Chondrocyte (in vitro differentiated cells): ENCODE measurements at regions not wholly inside any gene's neighbourhood (a gene's known extent, or its start where the extent isn't known, plus 50 kb on each side); places are given as distances from the start of the nearest gene placed in this dataset.

Experiments used
- DNase-seq: peaks from one replicate; pipeline ENCODE4 v3.0.0; 2021; ENCODE audit warnings: mixed read lengths, low spot score
- H3K27ac Mint-ChIP-seq: one replicate; pipeline ENCODE4 v1.8.0; 2021; ENCODE audit warnings: mild to moderate bottlenecking, moderate library complexity, mixed read lengths; ENCODE audit not compliant: unreplicated experiment
- H3K27me3 Mint-ChIP-seq: 2 replicates; pipeline ENCODE4 v1.8.0; 2021; ENCODE audit warnings: low read depth, mixed read lengths
- H3K36me3 Mint-ChIP-seq: 2 replicates; pipeline ENCODE4 v1.8.0; 2021; ENCODE audit warnings: low read depth, mixed read lengths
- H3K4me1 Mint-ChIP-seq: 2 replicates; pipeline ENCODE4 v1.8.0; 2021; ENCODE audit warnings: low read depth, mild to moderate bottlenecking, mixed read lengths
- H3K4me3 Mint-ChIP-seq: one replicate; pipeline ENCODE4 v1.8.0; 2021; ENCODE audit warnings: mild to moderate bottlenecking, moderate library complexity, mixed read lengths; ENCODE audit not compliant: unreplicated experiment
- H3K9me3 Mint-ChIP-seq: 2 replicates; pipeline ENCODE4 v1.8.0; 2021; ENCODE audit warnings: low read depth, mixed read lengths
- TF ChIP-seq, protein P1 (sequence below): fragments of 200-600 bp; sonication (generic); IDR thresholded peaks from 2 replicates; pipeline ENCODE4 v1.5.0; 2021; ENCODE audit warnings: antibody characterized with exemption, mild to moderate bottlenecking, moderate library complexity

DNA sequence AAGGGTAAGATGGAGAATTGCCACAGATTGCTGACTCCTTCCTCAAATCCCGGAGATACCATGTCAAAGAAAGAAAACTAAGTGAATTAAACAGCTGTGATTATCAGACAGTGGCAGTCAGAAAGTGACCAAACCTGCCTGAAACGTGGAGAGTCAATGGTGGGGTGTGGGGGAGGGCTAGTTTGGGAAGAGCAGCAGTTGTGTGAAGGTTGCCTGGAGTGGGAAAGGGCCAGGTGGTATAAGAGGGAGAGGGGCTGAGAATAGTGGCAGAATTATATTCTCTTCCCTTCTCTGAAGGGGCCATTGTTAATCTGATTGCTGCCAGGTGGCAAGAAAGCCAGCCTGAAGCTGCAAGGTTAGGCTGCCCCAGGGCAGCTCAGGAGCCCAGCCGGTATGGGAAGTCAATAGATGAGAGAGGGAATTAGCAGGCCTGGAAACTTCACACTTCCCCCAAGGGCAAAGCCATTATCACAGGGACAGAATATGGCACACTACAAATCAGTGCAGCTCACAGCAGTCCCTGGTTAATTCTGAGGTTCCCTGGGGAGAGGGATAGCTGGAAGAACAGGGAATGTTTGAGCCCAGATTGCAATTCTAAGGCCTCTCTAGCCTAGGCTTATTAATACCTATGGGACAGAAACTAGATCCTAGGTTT lies 83.9 kb upstream of the ITGB1 start:
- H3K27me3 Mint-ChIP-seq, result no peaks in the 10 kb centered on the region
- no peak overlapping the region for H3K27ac Mint-ChIP-seq
- TF ChIP-seq, protein P1, sequence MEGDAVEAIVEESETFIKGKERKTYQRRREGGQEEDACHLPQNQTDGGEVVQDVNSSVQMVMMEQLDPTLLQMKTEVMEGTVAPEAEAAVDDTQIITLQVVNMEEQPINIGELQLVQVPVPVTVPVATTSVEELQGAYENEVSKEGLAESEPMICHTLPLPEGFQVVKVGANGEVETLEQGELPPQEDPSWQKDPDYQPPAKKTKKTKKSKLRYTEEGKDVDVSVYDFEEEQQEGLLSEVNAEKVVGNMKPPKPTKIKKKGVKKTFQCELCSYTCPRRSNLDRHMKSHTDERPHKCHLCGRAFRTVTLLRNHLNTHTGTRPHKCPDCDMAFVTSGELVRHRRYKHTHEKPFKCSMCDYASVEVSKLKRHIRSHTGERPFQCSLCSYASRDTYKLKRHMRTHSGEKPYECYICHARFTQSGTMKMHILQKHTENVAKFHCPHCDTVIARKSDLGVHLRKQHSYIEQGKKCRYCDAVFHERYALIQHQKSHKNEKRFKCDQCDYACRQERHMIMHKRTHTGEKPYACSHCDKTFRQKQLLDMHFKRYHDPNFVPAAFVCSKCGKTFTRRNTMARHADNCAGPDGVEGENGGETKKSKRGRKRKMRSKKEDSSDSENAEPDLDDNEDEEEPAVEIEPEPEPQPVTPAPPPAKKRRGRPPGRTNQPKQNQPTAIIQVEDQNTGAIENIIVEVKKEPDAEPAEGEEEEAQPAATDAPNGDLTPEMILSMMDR, result no peak
- H3K36me3 Mint-ChIP-seq, result no peaks in the 10 kb centered on the region
- no peaks in the 10 kb centered on the region for H3K9me3 Mint-ChIP-seq
- no peak for DNase-seq
- no peak overlapping the region for H3K4me3 Mint-ChIP-seq
- no peaks in the 10 kb centered on the region for H3K4me1 Mint-ChIP-seq

DNA sequence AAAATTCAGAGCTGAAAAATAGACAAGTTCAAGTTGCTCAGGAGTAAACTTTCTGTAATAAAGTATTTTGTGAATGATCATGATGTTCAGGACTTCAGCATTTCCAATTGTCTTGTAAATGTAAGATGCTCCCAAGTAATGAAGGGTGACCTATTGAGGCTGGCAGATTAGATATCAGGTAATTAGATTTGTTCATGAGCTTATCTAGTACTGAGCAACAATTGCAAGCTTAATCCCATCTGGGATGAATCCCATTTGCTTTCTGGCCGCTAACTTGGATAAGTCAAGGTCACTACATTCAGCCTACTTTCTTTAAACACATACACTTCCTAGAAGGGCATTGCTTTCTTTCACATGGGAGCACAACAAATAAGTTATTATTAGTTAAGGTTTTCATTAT lies 82.4 kb upstream of the ITGB1 start:
- Mint-ChIP-seq H3K4me3 (no peak overlapping the region), H3K27ac (no peak overlapping the region), H3K36me3 (no peaks in the 10 kb centered on the region), H3K9me3 (no peaks in the 10 kb centered on the region), H3K27me3 (no peaks in the 10 kb centered on the region), H3K4me1 (no peaks in the 10 kb centered on the region)
- TF ChIP-seq, protein P1, result no peak
- no peak for DNase-seq

DNA sequence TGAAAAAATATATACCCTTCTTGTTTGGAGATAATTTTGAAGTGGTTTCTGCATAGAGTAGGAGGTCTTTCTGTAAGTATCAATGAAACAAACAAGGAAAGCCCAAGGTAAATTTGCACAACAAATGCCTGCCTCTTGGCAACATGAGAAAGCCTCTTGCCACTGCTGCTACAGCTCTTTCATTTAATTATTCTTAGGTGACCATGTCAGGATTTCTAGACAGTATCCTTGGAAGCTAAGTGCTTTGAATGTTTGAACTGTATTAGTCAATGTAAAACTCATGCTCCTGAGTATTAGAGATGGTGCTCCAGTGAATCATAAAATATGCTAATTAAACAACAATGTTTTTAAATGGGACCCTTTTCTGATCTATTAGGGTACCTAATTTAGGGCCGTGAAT lies 81.2 kb upstream of the ITGB1 start:
- Mint-ChIP-seq H3K4me1 (no peaks in the 10 kb centered on the region), H3K9me3 (no peaks in the 10 kb centered on the region), H3K27ac (no peak overlapping the region), H3K36me3 (no peaks in the 10 kb centered on the region), H3K27me3 (no peaks in the 10 kb centered on the region), H3K4me3 (no peak overlapping the region)
- TF ChIP-seq, protein P1, result no peak
- DNase-seq, result no peak

DNA sequence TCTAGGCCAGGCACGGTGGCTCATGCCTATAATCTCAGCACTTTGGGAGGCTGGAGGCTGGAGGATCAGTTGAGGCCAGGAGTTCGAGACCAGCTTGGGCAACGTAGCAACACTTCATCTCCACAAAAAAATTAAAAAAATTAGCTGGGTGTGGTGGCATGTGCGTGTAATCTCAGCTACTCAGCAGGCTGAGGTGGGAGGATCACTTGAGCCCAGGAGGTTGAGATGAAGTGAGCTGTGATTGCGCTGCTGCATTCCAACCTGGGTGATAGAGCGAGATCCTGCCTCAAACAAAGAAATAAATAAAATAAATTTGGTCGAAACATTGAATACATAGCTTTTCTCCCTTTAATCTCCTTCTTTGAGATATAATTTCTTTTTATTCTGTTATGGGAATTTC lies 80.6 kb upstream of the ITGB1 start:
- Mint-ChIP-seq H3K9me3 (no peaks in the 10 kb centered on the region), H3K4me1 (no peaks in the 10 kb centered on the region), H3K4me3 (no peak overlapping the region), H3K27ac (no peak overlapping the region), H3K36me3 (no peaks in the 10 kb centered on the region), H3K27me3 (no peaks in the 10 kb centered on the region)
- TF ChIP-seq, protein P1, result no peak
- DNase-seq, result no peak

DNA sequence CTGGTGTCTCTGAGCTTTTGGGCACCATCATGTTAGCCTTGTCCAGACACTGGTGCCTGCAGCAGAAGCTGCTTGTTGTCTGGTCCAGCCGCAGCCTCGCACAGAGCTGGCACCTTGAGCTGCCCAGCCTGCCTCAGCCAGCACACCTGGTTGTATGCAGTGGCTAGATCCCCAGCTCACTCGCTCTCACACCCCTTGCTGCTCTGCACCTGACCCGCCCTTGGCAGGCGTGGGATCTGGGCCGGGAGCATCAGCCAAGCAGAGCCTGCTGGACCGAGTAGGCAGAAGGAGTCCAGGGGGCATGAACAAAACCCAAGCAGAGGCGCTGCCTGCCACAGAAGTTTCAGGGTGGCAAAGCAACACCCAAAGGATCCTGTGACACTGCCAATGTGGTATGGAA lies 79.7 kb upstream of the ITGB1 start:
- H3K4me3 Mint-ChIP-seq, result no peak overlapping the region
- TF ChIP-seq, protein P1, result no peak
- peaks cover 3% of the 10 kb centered on the region for H3K4me1 Mint-ChIP-seq
- H3K27ac Mint-ChIP-seq, result no peak overlapping the region
- H3K36me3 Mint-ChIP-seq, result no peaks in the 10 kb centered on the region
- H3K9me3 Mint-ChIP-seq, result no peaks in the 10 kb centered on the region
- no peak for DNase-seq
- no peaks in the 10 kb centered on the region for H3K27me3 Mint-ChIP-seq
